Loucy (cell line): ENCODE measurements at regions not wholly inside any gene's neighbourhood (a gene's known extent, or its start where the extent isn't known, plus 50 kb on each side); places are given as distances from the start of the nearest gene placed in this dataset.
"Not testable (repeated sequence)": the region's sequence is repeated elsewhere in the genome, so short reads cannot be mapped to it uniquely, and the experiment has no call there.

Experiments
- CTCF ChIP-seq: fragments of 200-600 bp; sonication (generic); conservative IDR thresholded peaks from 2 replicates; pipeline ENCODE4 v1.5.1; 2014; ENCODE audit warnings: mild to moderate bottlenecking, antibody characterized with exemption, low read length
- EZH2phosphoT487 ChIP-seq: fragments of 200-600 bp; IDR thresholded peaks from 2 replicates; pipeline ENCODE4 v1.6.1; 2018; ENCODE audit warnings: antibody characterized with exemption, mild to moderate bottlenecking, moderate library complexity, borderline replicate concordance

- not testable (repeated sequence) for TF ChIP-seq CTCF, EZH2phosphoT487
Observed at GRCh38 chr4:111444836-111445235, 700.4 kb upstream of the FAM241A start.
